Astrocyte of the cerebellum (primary cell): ENCODE measurements at regions not wholly inside any gene's neighbourhood (a gene's known extent, or its start where the extent isn't known, plus 50 kb on each side); places are given as distances from the start of the nearest gene placed in this dataset.

ENCODE experiments used
- DNase-seq: peaks from one replicate; pipeline ENCODE4 v3.0.0-alpha.2; 2011; ENCODE audit warnings: low read depth
- H3K4me3 ChIP-seq: 2 replicates; pipeline ENCODE4 v1.5.1; 2011; ENCODE audit warnings: mild to moderate bottlenecking, low read depth, low read length, moderate library complexity
- CTCF ChIP-seq: IDR thresholded peaks from 2 replicates; pipeline ENCODE4 v1.5.1; 2012; ENCODE audit warnings: low read length, low read depth, moderate library complexity, mild to moderate bottlenecking; ENCODE audit errors: missing control alignments
- in situ Hi-C: cut with HindIII; loops from 2 replicates; pipeline ENCODE4 v1.10.0; 2017; ENCODE audit warnings: low sequenced_read_pairs

GRCh38 chr1:194709439-194709838, 1523.0 kb upstream of the B3GALT2 start:
- no peak for DNase-seq
- in situ Hi-C loops: no loop called here
- TF ChIP-seq CTCF: no peak
- H3K4me3 ChIP-seq: no peak overlapping the region

- in situ Hi-C loops: no loop called here
- no peak for TF ChIP-seq CTCF
- DNase-seq: no peak
- H3K4me3 ChIP-seq: no peak overlapping the region
Measured at GRCh38 chr1:194707074-194707473, 1520.7 kb upstream of the B3GALT2 start.

GRCh38 chr1:194705123-194705854, 1518.9 kb upstream of the B3GALT2 start:
- in situ Hi-C loops: no loop called here
- H3K4me3 ChIP-seq: no peak overlapping the region

GRCh38 chr1:194698908-194699318, 1512.5 kb upstream of the B3GALT2 start:
- TF ChIP-seq CTCF: no peak
- H3K4me3 ChIP-seq: no peak overlapping the region
- in situ Hi-C loops: no loop called here
- DNase-seq: no peak

More at GRCh38 chr1:194705123-194705854, 1518.9 kb upstream of the B3GALT2 start:
- DNase-seq: no peak
- no peak for TF ChIP-seq CTCF

- no peak for TF ChIP-seq CTCF
- no peak for DNase-seq
- no peak overlapping the region for H3K4me3 ChIP-seq
- in situ Hi-C loops: no loop called here
Measured at GRCh38 chr1:194693244-194693643, 1506.8 kb upstream of the B3GALT2 start.

GRCh38 chr1:194684636-194685035, 1498.2 kb upstream of the B3GALT2 start:
- in situ Hi-C loops: no loop called here
- DNase-seq: no peak
- TF ChIP-seq CTCF: no peak
- no peak overlapping the region for H3K4me3 ChIP-seq
